ENCODE measurements at regions not wholly inside any gene's neighbourhood (a gene's known extent, or its start where the extent isn't known, plus 50 kb on each side); places are given as distances from the start of the nearest gene placed in this dataset.

DNA sequence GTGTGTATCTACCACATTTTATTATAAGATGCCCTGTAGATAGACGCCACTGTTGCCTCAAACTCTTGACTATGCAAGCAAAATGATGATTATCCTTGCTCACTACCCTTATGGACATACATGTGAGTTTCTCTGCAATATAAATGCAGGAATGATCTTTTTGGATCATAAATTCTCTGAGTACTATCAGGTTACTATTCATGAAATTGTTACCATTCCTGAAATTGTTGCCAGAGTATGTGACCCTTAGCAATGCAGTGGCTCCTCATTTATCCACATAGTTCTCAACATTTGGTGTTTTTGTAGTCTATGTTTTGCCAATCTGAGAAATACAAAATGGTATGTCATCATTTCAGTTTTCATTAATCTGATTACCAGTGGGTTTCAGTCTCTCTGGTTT lies 166.2 kb upstream of the FAM3C start:
- TF ChIP-seq, protein P1, sequence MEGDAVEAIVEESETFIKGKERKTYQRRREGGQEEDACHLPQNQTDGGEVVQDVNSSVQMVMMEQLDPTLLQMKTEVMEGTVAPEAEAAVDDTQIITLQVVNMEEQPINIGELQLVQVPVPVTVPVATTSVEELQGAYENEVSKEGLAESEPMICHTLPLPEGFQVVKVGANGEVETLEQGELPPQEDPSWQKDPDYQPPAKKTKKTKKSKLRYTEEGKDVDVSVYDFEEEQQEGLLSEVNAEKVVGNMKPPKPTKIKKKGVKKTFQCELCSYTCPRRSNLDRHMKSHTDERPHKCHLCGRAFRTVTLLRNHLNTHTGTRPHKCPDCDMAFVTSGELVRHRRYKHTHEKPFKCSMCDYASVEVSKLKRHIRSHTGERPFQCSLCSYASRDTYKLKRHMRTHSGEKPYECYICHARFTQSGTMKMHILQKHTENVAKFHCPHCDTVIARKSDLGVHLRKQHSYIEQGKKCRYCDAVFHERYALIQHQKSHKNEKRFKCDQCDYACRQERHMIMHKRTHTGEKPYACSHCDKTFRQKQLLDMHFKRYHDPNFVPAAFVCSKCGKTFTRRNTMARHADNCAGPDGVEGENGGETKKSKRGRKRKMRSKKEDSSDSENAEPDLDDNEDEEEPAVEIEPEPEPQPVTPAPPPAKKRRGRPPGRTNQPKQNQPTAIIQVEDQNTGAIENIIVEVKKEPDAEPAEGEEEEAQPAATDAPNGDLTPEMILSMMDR (IDR thresholded peaks at IDR 0.05) = no peak
- no peak for TF ChIP-seq POLR2AphosphoS5 (IDR thresholded peaks at IDR 0.05)

Data from esophagus muscularis mucosa (tissue), 3 donors.